Stimulated activated naive CD4-positive, alpha-beta T cell treated with Interleukin-2 at 50 U/mL for 16 hours (primary cell): ENCODE measurements at regions not wholly inside any gene's neighbourhood (a gene's known extent, or its start where the extent isn't known, plus 50 kb on each side); places are given as distances from the start of the nearest gene placed in this dataset.
"Not testable (repeated sequence)": the region's sequence is repeated elsewhere in the genome, so short reads cannot be mapped to it uniquely, and the experiment has no call there.

ENCODE experiments used
- DNase-seq: peaks from one replicate; lab custom pipeline; 2025; lab: John Stamatoyannopoulos, UW

DNA sequence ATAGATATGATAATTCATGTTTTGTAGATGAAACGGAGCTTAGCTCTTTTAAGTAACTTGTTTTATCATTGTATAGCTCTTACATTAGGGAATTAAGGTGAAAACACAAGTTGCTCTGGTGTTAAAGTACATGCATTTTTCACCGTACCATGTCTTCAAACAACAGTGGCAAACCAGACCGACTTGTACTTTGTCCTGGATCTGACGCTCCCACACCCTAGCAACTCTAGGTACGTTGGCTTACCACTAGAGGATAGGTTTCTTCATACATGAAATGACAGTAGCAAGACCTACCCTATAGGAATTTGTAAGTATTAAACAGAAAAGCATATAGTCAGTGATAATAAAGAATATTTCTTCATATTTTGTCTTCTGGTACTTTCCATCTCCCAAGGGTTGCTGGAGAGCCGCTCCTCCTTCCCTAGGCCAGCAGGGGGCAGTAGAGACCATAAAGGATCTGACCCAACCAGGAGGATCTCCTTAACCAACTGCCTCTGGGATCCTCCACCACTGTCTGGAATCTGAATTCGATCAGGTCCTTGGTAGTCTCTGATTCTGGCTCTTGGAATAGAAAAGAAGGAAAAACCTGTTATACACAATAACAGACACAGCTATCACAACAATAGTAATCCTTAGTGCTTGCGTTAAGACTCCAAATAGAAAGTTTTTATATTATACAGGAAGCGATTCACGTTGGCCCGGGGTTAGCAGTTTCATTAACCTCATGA lies 136.7 kb downstream of the CAVIN4 start:
- DNase-seq: peak; percentile 17

DNA sequence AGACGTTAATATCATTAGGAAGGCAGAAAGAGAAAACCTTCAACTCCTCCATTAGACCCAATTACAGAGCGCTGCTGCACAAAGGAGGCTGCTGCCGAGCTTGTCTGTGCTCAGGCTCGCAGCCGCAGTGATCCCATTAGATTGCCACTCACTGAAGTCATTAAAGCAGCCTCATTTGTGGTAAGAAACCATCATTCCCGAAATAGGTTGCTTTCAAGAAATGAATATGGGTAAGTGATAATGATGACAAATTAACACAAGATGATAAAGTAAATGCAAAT lies 137.2 kb downstream of the CAVIN4 start:
- DNase-seq: no peak

DNA sequence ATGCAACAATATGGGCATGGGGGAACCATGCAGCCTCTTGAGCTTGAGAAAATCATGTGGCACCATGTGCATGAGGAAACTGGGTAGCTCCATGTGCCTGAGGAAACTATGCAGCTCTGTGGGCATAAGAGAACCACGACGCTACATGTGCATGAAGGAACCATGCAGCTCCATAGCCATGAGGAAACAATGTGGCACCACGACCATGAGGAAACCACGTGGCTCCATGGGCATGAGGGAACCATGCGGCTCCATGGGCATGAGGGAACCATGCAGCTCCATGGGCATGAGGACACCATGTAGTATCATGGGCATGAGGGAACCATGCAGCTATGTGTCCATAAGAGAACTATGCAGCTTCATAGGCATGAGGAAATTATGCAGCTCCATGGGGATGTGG lies 140.8 kb downstream of the CAVIN4 start:
- no peak for DNase-seq

DNA sequence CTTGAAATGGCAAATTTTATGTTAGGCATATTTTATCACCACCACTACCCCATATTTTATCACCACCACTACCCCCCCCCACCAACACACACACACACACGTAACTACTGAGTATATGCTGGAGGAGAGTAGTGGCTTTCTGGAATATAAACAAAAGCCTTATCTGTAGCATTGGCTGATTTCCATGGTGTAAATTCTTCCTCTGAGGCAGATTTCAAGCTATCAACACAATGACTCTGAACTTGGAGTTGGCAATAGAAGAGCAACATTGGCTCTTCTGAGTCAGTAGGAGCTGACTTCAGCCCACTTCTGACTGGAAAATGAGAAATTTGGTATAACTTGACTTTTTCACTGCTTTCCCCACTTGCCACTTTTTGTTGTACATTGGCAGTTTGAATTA lies 143.0 kb downstream of the CAVIN4 start:
- DNase-seq: no peak

DNA sequence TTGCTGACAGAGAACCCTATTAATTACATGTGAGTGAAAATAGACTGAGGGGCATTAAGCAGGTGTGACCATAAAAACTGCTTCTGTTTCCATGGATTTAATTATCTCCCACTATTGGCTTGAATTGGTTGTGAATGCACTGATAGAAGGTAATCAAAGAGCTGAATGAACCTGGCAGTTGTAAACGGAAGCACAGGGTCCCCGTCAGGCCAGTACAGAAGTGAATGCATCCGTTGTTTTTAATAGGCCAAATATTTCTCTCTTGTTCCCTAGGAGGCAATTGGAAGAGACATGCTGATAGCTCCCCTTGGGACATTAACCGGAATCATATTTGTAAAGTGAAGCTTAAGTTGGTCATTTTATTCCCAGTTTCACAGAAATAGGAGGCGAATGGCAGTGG lies 147.0 kb downstream of the CAVIN4 start:
- DNase-seq: no peak

DNA sequence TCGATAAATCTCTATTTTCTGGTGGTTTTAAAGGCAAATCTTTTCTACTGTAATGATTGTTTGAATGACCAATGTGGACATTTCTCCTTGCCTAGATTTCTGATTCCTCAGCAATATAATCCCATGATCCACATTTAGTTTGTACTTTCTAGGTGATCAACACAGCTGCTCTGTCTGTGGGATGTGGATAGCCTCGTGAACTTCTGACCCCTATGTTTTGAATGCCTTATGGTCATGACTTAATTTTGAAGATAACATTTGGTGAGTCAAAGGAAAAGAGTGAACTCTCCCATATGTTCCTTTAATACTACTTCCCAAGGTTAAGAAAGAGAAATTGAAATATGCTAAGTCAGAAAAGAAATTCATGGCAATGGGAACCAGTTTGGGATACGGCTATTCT lies 147.5 kb downstream of the CAVIN4 start:
- DNase-seq: no peak

- no peak for DNase-seq
Measured at GRCh38 chr9:100729336-100729895, 151.5 kb downstream of the CAVIN4 start.

DNA sequence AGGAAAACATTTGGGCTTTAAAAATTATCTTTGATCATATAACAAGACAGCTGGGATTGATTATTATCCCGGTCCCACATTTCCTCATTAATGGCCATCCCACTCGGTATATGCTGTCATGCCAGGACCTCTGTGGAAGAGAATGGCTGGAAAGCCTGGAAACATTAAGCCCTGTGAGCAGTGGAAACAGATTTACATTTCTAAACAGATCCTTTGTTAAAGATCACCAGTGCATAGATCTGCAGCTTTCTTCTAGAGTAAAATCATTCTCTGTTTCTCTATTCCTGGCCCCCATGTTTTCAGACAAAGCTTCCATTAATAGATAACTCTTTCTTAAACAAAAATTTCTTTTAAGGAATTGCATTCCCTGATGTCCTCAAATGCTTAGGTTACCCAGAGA lies 152.2 kb downstream of the CAVIN4 start:
- no peak for DNase-seq

DNA sequence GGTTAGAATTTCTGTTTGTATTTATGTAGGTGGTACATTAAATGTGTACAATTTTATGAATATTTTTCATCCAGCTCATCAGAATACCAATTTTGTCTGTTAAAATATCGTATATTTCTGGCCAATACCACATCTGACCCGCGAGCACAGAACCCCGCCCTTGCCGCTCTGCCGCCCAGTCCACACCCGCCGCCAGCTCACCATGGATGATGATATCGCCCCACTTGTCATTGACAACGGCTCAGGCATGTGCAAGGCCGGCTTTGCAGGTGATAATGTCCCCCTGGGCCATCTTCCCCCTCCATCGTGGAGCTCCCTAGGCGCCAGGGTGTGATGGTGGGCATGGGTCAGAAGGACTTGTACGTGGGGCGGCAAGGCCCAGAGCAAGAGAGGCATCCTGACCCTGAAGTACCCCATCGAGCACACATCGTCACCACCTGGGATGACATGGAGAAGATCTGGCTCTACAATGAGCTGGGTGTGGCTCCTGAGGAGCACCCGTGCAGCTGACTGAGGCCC lies 153.2 kb downstream of the CAVIN4 start:
- DNase-seq: no peak

DNA sequence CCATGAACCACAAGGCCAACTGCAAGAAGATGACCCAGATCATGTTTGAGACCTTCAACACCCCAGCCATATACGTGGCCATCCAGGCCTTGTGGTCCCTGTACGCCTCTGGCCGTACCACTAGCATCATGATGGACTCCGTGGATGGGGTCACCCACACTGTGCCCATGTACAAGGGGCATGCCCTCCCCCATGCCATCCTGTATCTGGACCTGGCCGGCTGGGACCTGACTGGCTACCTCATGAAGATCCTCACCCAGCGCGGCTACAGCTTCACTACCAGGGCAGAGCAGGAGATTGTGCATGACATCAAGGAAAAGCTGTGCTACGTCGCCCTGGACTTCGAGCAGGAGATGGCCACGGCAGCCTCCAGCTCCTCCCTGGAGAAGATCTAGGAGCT lies 153.7 kb downstream of the CAVIN4 start:
- DNase-seq: no peak

GRCh38 chr9:100739208-100739607 lies 161.3 kb downstream of the CAVIN4 start:
- no peak for DNase-seq

DNA sequence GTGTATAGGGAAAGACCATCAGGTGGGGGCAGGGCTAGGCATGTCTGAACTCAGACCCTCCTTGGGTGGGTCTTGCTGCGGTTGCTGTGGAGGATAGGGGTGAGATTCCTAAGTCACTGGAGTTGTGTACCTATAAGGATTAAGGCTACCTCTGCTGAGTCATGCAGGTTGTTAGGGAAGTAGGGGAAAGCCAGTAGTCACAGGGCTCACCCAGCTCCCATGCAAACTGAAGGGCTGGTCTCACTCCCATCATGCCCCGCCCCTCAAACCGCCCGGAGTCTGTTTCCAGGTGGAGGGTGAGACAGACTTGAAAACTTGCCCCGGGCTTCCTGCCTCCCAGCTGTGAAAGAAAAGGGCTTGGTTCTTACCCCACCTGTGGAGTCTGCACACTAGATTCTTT lies 161.8 kb downstream of the CAVIN4 start:
- no peak for DNase-seq

DNA sequence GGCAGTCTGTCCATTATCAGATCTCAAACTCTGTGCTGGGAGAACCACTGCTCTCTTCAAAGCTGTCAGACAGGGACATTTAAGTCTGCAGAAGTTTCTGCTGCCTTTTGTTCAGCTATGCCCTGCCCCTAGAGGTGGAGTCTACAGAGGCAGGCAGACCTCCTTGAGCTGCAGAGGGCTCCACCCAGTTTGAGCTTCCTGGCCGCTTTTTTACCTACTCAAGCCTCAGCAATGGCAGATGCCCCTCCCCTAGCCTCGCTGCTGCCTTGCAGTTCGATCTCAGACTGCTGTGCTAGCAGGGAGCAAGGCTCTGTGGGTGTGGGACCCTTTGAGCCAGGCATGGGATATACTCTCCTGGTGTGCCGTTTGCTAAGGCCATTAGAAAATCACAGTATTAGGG lies 171.1 kb downstream of the CAVIN4 start:
- DNase-seq: not testable (repeated sequence)

DNA sequence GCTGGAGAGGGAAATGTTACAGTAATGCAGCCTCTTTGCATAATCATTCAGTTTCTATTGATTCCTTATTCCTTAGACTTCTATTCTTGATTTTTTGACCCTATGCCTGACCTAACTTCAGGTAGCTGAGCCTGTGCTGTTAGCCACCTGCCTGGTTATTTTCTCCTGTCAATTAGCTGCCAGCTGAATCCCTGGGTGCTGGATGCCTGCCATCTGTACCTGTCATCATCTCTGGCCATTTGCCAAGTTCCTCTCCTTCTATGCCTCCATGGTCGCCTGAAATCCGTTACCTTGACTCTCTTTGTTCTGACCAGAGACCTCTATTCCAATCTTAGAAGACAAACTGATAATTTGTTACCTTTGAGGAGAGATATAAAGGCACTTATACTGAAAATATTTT lies 178.3 kb downstream of the CAVIN4 start:
- DNase-seq: no peak

GRCh38 chr9:100759215-100759614 lies 181.3 kb downstream of the CAVIN4 start:
- no peak for DNase-seq

- DNase-seq: no peak
Measured at GRCh38 chr9:100761276-100761802, 183.5 kb downstream of the CAVIN4 start.

DNA sequence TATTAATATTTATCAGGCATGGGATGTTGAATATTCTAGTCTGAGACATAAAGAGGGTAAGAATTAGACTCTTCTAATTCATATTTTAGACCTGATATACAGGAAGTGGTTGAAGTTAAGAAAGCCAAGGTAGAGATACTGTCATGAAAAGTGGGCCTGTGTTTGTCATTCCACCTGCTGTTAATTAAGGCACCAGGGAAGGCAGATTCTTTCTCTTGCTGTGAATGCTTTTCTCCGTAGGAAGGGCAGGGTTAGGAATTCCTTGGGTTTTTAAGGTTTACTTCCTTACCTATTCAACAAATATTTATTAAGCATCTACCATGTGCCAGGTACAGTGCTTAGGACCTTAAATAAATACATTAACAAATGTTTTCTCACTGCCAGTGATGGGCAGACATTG lies 196.4 kb downstream of the CAVIN4 start:
- no peak for DNase-seq

- no peak for DNase-seq
Measured at GRCh38 chr9:100774962-100775361, 197.1 kb downstream of the CAVIN4 start.

DNA sequence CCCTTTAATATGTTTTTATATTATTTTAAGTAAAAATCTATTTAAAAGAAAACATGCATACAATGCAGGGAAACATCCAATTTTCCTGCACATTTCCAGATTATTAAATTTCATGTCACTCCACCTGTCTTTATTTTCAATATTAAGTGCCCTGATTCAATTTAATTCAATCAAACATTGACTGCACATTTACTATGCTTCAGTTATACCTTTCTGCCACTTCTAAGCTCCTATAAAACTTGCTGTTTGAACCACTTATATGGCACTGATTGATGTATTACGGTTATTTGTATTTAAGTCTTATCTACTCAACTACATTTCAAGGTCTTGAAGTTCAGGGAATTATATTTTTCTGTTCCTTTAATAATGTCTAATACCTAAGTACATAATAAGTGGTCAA lies 198.0 kb downstream of the CAVIN4 start:
- DNase-seq: no peak

GRCh38 chr9:100784755-100785154 lies 206.9 kb downstream of the CAVIN4 start:
- no peak for DNase-seq

- no peak for DNase-seq
Measured at GRCh38 chr9:100785946-100786345, 208.1 kb downstream of the CAVIN4 start.

DNA sequence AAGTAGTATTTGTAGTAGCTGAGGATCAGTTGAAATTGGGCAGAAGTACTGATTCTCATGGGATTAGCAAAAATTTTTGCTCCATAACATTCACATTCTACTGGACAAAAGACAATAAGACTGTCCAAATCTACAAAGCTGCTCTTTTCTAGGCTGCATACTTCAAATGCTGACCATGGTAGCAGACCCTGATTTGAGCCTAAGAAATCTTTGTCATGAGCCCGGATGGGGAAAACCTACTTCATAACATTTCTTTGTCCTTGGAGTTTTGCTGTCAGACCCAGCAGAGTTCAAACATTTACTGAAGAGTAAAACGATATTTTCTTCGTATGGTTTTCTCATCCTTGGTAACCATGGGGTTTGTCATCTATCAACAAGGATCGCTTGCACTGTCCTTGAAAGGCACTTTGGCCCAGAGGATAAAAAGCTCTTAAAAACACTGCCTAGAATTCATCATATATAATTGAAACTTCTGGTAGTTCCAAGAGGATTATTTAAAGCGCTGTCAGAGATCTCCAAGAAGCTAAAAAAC lies 216.9 kb downstream of the CAVIN4 start:
- DNase-seq: no peak

DNA sequence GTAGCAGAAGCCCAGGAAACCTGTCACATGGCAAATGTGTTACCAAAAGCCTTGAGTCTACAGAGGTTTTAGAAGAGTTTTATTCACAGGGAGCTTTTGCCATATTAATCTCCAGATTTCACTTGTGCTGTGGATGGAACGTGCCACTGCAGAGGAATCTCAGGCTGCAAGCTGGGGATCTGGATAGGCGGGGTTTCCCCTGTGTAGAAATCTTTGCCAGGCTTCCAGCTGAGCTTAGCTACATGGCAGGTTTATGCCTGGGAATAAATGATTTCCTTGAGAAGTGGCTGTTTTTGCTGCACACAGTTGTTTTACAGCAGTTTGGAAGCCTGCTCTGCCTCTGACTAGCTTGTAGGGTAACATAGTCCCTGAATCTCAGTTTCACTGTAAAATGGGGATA lies 224.6 kb upstream of the PLPPR1 start:
- no peak for DNase-seq

GRCh38 chr9:100811643-100812042 lies 216.9 kb upstream of the PLPPR1 start:
- no peak for DNase-seq
